H1 (cell line): ENCODE measurements at regions not wholly inside any gene's neighbourhood (a gene's known extent, or its start where the extent isn't known, plus 50 kb on each side); places are given as distances from the start of the nearest gene placed in this dataset.

ENCODE experiments used
- BACH1 ChIP-seq: IDR thresholded peaks from 2 replicates; pipeline ENCODE4 v1.6.1; 2012; ENCODE audit warnings: low read length, improper control_type of control experiment
- GABPA ChIP-seq: IDR thresholded peaks from 2 replicates; pipeline ENCODE4 v1.6.1; 2011; ENCODE audit warnings: mild to moderate bottlenecking, low read length, moderate library complexity, borderline replicate concordance; ENCODE audit not compliant: insufficient read depth
- GTF2F1 ChIP-seq: IDR thresholded peaks from 2 replicates; pipeline ENCODE4 v1.6.1; 2012; ENCODE audit warnings: low read depth, low read length, improper control_type of control experiment, borderline replicate concordance
- JUND ChIP-seq: IDR thresholded peaks from 2 replicates; pipeline ENCODE4 v1.6.1; 2011; ENCODE audit warnings: mild to moderate bottlenecking, improper control_type of control experiment, low read length
- MAFK ChIP-seq: IDR thresholded peaks from 2 replicates; pipeline ENCODE4 v1.6.1; 2012; ENCODE audit warnings: low read depth, mild to moderate bottlenecking, improper control_type of control experiment, low read length
- TF ChIP-seq, protein P1 (sequence below): IDR thresholded peaks from 2 replicates; pipeline ENCODE4 v1.6.1; 2011; ENCODE audit warnings: low read length, improper control_type of control experiment

DNA sequence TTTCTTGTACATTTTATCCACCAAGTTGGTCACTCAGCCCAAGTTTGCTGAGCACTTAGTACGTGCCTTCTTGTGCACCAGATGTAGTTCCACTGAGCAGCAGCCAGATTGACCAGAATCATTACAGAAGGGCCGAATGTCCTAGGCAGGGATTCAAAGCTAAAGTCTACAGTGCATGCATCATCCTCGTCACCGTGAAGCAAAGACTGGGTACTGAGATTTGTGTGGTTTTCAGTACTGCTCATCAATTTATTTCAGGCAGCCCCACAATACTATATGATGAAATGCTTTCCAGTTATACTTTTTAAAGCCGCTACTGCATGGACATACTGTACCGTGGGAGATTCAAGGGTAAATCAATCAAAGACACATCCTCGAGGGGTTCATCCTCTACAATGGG lies 227.0 kb downstream of the ARRDC4 start (continued):
- TF ChIP-seq MAFK (no peak), JUND (no peak), BACH1 (no peak), GABPA (no peak), GTF2F1 (no peak)
- TF ChIP-seq, protein P1, sequence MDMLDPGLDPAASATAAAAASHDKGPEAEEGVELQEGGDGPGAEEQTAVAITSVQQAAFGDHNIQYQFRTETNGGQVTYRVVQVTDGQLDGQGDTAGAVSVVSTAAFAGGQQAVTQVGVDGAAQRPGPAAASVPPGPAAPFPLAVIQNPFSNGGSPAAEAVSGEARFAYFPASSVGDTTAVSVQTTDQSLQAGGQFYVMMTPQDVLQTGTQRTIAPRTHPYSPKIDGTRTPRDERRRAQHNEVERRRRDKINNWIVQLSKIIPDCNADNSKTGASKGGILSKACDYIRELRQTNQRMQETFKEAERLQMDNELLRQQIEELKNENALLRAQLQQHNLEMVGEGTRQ: no peak
